BE2C (cell line): ENCODE measurements at regions not wholly inside any gene's neighbourhood (a gene's known extent, or its start where the extent isn't known, plus 50 kb on each side); places are given as distances from the start of the nearest gene placed in this dataset.

Source experiments
- DNase-seq: peaks from one replicate; pipeline ENCODE4 v3.0.0-alpha.2; 2020
- H3K27me3 ChIP-seq: fragments of 250-450 bp; sonication (Bioruptor Pico); 2 replicates; pipeline ENCODE4 v1.5.1; 2020; ENCODE audit warnings: mild to moderate bottlenecking
- H3K36me3 ChIP-seq: fragments of 250-450 bp; sonication (Bioruptor Pico); 2 replicates; pipeline ENCODE4 v1.5.1; 2020; ENCODE audit warnings: mild to moderate bottlenecking
- H3K4me1 ChIP-seq: fragments of 250-450 bp; sonication (Bioruptor Pico); 2 replicates; pipeline ENCODE4 v1.5.1; 2020
- H3K4me3 ChIP-seq: 2 replicates; pipeline ENCODE4 v1.5.1; 2011; ENCODE audit warnings: low read depth, low read length
- H3K9me3 ChIP-seq: fragments of 250-450 bp; sonication (Bioruptor Pico); 2 replicates; pipeline ENCODE4 v1.5.1; 2020
- TF ChIP-seq, protein P1 (sequence below): IDR thresholded peaks from 2 replicates; pipeline ENCODE4 v1.5.1; 2012; ENCODE audit warnings: mild to moderate bottlenecking, low read depth, low read length

DNA sequence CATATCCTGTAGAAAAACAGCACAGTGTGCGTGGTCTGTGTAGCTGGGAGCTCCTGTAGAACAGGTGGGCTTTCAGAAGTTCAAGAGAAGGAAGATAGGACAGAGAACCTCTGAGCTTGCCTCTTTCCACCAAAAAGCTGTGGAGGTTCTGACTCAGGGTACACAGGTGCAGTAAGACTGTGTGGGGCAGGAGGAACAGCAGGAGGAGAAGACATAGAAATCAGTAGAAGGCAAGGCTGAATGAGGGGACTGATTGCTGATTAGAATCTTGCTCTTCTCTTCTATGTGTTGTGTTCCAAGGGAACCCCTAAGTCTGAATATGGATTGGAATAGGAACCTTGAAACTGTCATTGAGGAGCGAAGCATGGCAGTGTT lies 122.7 kb downstream of the AKAP11 start:
- no peaks in the 10 kb centered on the region for H3K9me3 ChIP-seq
- DNase-seq: no peak
- TF ChIP-seq, protein P1, sequence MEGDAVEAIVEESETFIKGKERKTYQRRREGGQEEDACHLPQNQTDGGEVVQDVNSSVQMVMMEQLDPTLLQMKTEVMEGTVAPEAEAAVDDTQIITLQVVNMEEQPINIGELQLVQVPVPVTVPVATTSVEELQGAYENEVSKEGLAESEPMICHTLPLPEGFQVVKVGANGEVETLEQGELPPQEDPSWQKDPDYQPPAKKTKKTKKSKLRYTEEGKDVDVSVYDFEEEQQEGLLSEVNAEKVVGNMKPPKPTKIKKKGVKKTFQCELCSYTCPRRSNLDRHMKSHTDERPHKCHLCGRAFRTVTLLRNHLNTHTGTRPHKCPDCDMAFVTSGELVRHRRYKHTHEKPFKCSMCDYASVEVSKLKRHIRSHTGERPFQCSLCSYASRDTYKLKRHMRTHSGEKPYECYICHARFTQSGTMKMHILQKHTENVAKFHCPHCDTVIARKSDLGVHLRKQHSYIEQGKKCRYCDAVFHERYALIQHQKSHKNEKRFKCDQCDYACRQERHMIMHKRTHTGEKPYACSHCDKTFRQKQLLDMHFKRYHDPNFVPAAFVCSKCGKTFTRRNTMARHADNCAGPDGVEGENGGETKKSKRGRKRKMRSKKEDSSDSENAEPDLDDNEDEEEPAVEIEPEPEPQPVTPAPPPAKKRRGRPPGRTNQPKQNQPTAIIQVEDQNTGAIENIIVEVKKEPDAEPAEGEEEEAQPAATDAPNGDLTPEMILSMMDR: no peak
- H3K4me1 ChIP-seq: no peaks in the 10 kb centered on the region
- no peak overlapping the region for H3K4me3 ChIP-seq
- H3K27me3 ChIP-seq: peaks cover 11% of the 10 kb centered on the region; the same call in 1 of the 2 replicates
- no peaks in the 10 kb centered on the region for H3K36me3 ChIP-seq

DNA sequence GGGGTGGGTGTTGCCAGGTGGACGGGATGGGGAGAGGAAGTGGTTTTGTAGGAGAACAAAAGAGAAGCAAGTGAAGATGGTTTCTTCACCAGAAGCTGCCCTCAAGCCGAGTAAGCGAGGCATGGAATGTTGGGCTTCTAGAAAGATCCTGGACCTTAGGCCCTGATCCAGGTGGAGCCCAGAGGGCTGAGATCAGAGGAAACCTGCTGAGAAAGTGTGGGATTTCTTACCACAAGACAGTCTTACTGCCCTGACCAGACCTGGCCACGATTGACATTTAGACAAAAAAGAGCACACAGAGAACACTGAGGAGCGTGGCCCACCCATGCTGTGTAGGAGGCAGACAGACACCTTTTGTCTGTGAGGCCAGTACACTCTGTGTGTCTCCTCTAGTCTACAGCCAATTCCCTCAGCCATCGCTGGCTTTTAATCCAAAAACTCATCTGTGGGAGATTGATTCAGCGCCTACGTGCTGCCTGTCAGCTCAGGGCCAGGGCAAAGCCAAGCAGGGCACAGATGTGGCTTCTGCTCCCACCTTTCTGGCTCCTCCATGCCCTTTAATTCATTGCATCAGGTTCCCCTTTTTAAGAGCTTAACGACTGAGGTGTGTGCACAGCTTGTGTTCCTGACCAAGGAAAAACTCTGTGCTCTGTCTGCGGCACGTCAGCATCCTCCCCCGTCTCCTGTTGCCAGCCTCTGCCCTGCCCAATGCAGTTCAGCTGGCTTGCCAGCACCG lies 123.3 kb downstream of the AKAP11 start:
- Histone ChIP-seq H3K4me3 (no peak overlapping the region), H3K27me3 (peaks cover 11% of the 10 kb centered on the region; the same call in 1 of the 2 replicates), H3K36me3 (no peaks in the 10 kb centered on the region), H3K4me1 (no peaks in the 10 kb centered on the region), H3K9me3 (no peaks in the 10 kb centered on the region)
- TF ChIP-seq, protein P1: no peak
- no peak for DNase-seq

DNA sequence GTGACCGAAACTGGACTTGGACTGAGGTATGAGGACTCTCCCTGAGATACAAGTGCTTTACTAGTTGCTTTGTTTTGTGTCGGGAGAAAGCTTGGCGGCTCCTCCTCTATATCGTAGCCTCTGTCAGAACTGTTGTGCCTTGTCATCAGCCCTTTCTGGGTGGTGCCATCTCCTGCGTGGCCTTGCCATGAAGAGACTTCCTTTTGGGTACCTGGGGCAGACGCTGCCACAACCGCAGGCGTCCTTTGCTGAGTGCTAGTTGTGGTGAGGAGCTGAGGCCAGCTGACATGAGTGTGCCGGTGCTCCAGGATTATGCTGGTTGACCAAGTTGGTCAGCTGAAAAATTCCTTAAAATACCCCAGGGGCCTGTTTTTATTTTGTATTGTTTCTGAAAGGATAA lies 124.5 kb downstream of the AKAP11 start:
- Histone ChIP-seq H3K27me3 (peaks cover 11% of the 10 kb centered on the region; the same call in 1 of the 2 replicates), H3K4me1 (no peaks in the 10 kb centered on the region), H3K9me3 (no peaks in the 10 kb centered on the region), H3K4me3 (no peak overlapping the region), H3K36me3 (no peaks in the 10 kb centered on the region)
- TF ChIP-seq, protein P1: no peak
- DNase-seq: no peak

DNA sequence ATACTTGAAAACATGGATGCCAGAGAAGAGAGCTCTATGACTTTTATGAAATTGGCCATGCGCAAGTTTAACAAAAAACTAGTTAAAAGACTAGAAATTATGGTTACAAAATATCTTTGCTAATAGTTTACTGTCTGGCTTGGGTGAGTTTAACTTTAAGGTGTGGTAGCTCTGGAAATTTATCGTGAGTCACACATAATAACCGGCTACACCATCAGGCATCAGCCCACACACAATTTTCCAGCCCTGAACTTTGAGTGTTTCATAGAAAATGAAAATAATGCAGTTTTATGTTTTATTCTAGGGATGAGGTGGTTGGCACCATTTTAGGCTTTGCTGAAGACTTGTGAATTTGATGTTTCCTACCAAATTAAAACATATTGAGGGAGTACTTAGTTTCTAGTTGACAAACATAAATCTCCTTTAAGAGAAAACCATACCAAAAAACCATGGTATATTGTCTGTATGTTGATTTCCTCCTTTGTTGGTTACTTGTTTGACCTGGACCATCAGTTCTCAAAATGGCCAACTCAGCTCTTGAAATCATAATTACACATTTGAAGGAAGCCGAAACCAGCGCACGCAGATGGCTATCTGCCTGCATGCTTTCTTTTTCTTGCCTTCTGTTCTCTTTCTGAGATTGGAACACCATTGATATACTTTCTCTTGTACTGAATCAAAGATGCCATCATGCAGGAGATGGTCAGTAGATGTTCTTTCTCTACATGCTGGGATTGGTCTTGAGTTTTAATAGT lies 125.1 kb downstream of the AKAP11 start:
- Histone ChIP-seq H3K27me3 (peaks cover 11% of the 10 kb centered on the region; the same call in 1 of the 2 replicates), H3K9me3 (no peaks in the 10 kb centered on the region), H3K36me3 (no peaks in the 10 kb centered on the region), H3K4me3 (no peak overlapping the region), H3K4me1 (no peaks in the 10 kb centered on the region)
- DNase-seq: no peak
- TF ChIP-seq, protein P1: no peak

DNA sequence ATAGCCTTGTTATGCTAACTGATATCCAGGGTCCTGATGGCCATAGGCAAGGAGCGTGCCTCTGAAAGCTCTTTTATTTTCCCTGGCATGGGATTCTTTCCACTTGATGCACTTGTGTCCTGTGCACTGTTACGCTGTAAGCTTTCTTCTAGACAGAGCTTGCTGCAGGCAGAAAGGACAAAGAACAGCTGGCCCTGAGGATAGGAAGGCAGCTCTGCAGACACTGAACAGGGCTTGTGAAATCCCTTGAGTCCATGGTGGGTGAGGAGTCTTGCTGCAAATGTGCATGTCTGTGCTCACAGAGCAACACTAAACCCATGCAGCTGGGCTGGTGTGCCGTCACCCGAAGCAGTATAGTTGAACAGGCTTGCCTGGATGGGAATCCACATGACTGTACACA lies 126.6 kb downstream of the AKAP11 start:
- DNase-seq: no peak
- Histone ChIP-seq H3K9me3 (no peaks in the 10 kb centered on the region), H3K36me3 (no peaks in the 10 kb centered on the region), H3K4me3 (no peak overlapping the region), H3K4me1 (no peaks in the 10 kb centered on the region), H3K27me3 (peaks cover 11% of the 10 kb centered on the region; the same call in 1 of the 2 replicates)
- TF ChIP-seq, protein P1: no peak

DNA sequence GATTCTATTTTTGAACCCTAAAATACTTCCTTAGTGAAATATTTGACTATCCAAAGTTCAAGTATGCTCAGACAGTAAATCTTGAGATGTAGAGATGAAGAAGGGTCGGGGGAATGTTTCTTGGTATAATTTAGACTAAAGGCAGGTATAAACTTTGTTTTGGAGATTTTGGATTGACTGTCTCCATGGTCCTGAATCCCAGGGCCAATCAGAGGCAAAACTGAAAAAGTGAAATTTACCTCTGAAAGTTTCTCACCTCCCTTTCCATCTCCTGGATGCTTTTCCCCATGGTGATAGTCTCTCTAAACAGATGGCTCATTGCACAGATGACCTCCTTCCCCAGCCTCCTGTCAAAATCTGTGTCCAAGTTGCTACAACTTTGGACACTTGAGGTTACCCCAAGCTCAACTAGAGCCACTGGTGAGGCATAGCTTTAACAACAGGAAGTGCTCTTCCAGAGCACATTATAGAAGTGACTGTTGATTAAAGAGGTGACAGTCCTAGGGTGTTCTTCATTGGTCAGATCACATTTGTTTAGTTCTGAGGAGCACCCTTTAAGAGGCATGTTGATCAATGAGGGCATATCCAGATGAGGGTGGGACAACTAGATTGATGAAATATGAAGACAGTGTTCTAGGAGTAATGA lies 128.4 kb downstream of the AKAP11 start:
- Histone ChIP-seq H3K27me3 (peaks cover 11% of the 10 kb centered on the region; the same call in 1 of the 2 replicates), H3K36me3 (no peaks in the 10 kb centered on the region), H3K4me3 (no peak overlapping the region), H3K9me3 (no peaks in the 10 kb centered on the region), H3K4me1 (no peaks in the 10 kb centered on the region)
- TF ChIP-seq, protein P1: no peak
- no peak for DNase-seq
